NCI-H510A (cell line): ENCODE measurements at regions not wholly inside any gene's neighbourhood (a gene's known extent, or its start where the extent isn't known, plus 50 kb on each side); places are given as distances from the start of the nearest gene placed in this dataset.

Experiments used
- DNase-seq: peaks from one replicate; lab custom pipeline; 2025; lab: John Stamatoyannopoulos, UW

GRCh38 chr18:28715206-28715605 is 538.3 kb upstream of the CDH2 start:
- no peak for DNase-seq

- no peak for DNase-seq
Measured at GRCh38 chr18:28714498-28714897, 537.6 kb upstream of the CDH2 start.

- DNase-seq = no peak
Measured at GRCh38 chr18:28712796-28713425, 536.0 kb upstream of the CDH2 start.

GRCh38 chr18:28712172-28712571 is 535.2 kb upstream of the CDH2 start:
- no peak for DNase-seq

- DNase-seq = no peak
Measured at GRCh38 chr18:28711096-28711495, 534.2 kb upstream of the CDH2 start.

- no peak for DNase-seq
Measured at GRCh38 chr18:28707006-28707405, 530.1 kb upstream of the CDH2 start.

- no peak for DNase-seq
Measured at GRCh38 chr18:28706397-28706796, 529.5 kb upstream of the CDH2 start.

GRCh38 chr18:28705482-28705881 is 528.6 kb upstream of the CDH2 start:
- no peak for DNase-seq

GRCh38 chr18:28692337-28692736 is 515.4 kb upstream of the CDH2 start:
- no peak for DNase-seq

- DNase-seq = no peak
Measured at GRCh38 chr18:28691496-28691840, 514.5 kb upstream of the CDH2 start.

GRCh38 chr18:28690836-28691495 is 514.0 kb upstream of the CDH2 start:
- DNase-seq = no peak

- no peak for DNase-seq
Measured at GRCh38 chr18:28690100-28690499, 513.2 kb upstream of the CDH2 start.

- DNase-seq = no peak
Measured at GRCh38 chr18:28689588-28689987, 512.7 kb upstream of the CDH2 start.

GRCh38 chr18:28684746-28685355 is 507.9 kb upstream of the CDH2 start:
- DNase-seq = no peak

GRCh38 chr18:28682912-28683311 is 506.0 kb upstream of the CDH2 start:
- no peak for DNase-seq

GRCh38 chr18:28669165-28669564 is 492.2 kb upstream of the CDH2 start:
- no peak for DNase-seq

- DNase-seq = no peak
Measured at GRCh38 chr18:28666216-28666615, 489.3 kb upstream of the CDH2 start.

GRCh38 chr18:28657961-28658360 is 481.0 kb upstream of the CDH2 start:
- DNase-seq = no peak

- DNase-seq = no peak
Measured at GRCh38 chr18:28652654-28653053, 475.7 kb upstream of the CDH2 start.

GRCh38 chr18:28651298-28651697 is 474.4 kb upstream of the CDH2 start:
- no peak for DNase-seq

GRCh38 chr18:28650860-28651259 is 473.9 kb upstream of the CDH2 start:
- no peak for DNase-seq

GRCh38 chr18:28647961-28648360 is 471.0 kb upstream of the CDH2 start:
- no peak for DNase-seq

GRCh38 chr18:28637897-28638296 is 461.0 kb upstream of the CDH2 start:
- no peak for DNase-seq

- no peak for DNase-seq
Measured at GRCh38 chr18:28635530-28635929, 458.6 kb upstream of the CDH2 start.
